ENCODE measurements at regions not wholly inside any gene's neighbourhood (a gene's known extent, or its start where the extent isn't known, plus 50 kb on each side); places are given as distances from the start of the nearest gene placed in this dataset.

DNA sequence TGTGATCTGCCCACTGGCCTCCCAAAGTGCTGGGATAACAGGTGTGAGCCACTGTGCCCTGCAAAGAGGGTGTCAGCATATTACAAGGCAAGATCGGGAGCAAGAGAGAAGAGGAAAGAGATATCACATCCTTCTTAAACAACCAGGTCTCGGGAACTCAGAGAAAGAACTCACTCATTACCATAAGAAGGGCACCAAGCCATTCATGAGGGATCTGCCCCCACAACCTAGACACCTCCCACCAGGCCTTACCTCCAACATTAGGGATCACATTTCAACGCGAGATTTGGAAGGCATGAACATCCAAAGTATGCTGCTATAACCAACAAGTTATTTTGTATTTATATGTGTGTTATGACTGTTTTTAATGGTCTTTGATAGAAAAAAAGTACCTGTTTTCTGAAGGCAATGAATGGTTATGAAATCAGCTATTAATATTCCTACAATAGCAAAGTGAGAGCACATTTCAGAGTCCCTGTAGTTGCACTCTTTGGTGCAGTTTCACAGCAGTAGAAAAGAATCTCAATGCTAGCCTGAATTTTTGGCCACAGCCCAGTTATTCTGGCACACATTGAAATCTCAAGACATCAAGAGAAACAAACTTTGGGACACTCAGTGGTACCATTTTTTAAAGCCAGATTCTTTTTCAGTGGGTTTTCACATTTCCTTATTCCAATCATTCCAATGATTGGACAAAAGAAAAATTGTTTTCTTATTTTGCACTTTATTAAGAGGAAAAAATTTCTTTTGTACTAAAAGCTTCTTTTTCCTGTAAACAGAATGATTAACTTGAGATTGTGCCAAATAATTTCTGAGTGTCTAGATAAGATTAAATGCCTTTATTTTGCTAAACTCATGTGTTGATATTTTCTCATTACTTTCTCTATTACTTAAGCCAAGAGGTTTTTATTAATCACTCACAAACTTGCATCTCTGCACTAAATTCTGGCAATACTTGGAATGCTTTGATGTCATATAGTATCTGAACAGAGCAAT, 582.6 kb upstream of the ATP2B1 start:
- no peaks in the 10 kb centered on the region for H3K27me3 ChIP-seq
- DNase-seq: no peak
- no peaks in the 10 kb centered on the region for H3K4me1 ChIP-seq
- no peak overlapping the region for H3K27ac ChIP-seq
- peaks cover 0 to 14% (median 0%) of the 10 kb centered on the region in 3 donors for H3K9me3 ChIP-seq
- no peak overlapping the region for H3K4me3 ChIP-seq
- H3K36me3 ChIP-seq: no peaks in the 10 kb centered on the region
- 91% methylated on average over 4 of the region's 4 CpGs for WGBS, 2 donors
- TF ChIP-seq, protein P1, sequence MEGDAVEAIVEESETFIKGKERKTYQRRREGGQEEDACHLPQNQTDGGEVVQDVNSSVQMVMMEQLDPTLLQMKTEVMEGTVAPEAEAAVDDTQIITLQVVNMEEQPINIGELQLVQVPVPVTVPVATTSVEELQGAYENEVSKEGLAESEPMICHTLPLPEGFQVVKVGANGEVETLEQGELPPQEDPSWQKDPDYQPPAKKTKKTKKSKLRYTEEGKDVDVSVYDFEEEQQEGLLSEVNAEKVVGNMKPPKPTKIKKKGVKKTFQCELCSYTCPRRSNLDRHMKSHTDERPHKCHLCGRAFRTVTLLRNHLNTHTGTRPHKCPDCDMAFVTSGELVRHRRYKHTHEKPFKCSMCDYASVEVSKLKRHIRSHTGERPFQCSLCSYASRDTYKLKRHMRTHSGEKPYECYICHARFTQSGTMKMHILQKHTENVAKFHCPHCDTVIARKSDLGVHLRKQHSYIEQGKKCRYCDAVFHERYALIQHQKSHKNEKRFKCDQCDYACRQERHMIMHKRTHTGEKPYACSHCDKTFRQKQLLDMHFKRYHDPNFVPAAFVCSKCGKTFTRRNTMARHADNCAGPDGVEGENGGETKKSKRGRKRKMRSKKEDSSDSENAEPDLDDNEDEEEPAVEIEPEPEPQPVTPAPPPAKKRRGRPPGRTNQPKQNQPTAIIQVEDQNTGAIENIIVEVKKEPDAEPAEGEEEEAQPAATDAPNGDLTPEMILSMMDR (IDR thresholded peaks at IDR 0.05): no peak
- intact Hi-C loops (cut with DNase I): no loop called here

DNA sequence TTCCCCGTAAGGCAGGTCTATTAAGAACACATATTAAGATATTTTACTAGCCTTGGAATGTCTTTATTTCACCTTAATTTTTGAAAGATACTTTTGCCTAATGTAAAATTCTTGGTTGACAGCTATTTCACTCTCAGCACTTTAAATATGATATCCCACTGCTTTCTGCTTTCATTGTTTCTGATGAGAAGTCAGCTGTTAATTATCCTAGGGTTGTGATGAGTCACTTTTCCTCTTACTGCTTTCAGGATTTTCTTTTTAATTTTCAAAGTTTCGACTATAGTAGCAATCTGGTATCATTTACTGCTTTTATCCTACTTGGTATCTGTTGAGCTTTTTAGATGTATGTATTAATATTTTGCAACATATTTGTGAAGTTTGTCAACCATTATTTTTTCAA, 578.9 kb upstream of the ATP2B1 start:
- Histone ChIP-seq H3K4me1 (no peaks in the 10 kb centered on the region), H3K4me3 (no peak overlapping the region), H3K27me3 (no peaks in the 10 kb centered on the region), H3K27ac (no peak overlapping the region), H3K9me3 (peaks cover 0 to 14% (median 0%) of the 10 kb centered on the region in 3 donors), H3K36me3 (no peaks in the 10 kb centered on the region)
- TF ChIP-seq, protein P1 (IDR thresholded peaks at IDR 0.05): no peak
- no peak for TF ChIP-seq POLR2A (IDR thresholded peaks at IDR 0.05)
- DNase-seq: no peak
- intact Hi-C loops (cut with DNase I): no loop called here
- 95 to 96% methylated on average over 2 of the region's 2 CpGs for WGBS, 2 donors

DNA sequence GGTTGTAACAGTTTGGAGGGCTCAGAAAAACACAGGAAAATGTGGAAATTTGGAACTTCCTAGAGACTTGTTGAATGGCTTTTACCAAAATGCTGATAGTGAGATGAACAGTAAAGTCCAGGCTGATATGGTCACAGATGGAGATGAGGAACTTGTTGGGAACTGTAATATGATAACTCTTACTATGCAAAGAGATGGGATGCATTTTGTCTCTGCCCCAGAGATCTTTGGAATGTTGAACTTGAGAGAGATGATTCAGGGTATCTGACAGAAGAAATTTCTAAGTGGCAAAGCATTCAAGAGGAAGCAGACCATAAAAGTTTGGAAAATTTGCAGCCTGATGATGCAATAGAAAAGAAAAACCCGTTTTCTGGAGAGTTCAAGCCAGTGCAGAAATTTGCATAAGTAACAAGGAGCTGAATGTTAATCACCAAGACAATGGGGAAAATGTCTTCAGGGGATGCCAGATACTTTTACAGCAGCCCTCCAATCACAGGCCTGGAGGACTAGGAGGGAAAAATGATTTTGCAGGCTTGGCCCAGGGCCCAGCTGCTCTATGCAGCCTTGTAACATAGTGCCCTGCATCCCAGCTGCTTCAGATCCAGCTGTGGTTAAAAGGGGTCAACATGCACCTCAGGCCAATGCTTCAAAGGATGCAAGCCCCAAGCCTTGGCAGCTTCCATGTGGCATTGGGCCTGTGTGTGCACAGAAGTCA, 572.7 kb upstream of the ATP2B1 start:
- intact Hi-C loops (cut with DNase I): no loop called here

DNA sequence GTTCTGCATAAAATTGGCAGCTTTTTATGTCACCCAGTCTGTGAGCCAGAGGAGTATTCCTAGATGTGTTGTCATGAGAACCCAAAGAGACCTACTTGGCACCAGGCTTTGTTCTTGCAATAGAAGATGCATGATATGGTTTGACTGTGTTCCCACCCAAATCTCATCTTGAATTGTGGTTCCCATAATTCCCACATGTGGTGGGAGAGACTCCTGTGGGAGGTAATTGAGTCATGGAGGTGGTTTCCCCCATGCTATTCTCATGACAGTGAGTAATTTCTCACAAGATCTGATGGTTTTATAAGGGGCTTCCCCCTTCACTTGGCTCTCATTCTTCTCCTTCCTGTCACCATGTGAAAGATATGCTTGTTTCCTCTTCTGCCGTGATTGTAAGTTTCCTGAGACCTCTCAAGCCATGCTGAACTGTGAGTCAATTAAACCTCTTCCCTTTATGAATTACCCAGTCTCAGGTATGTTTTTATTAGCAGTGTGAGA, 572.0 kb upstream of the ATP2B1 start:
- Histone ChIP-seq H3K27me3 (no peaks in the 10 kb centered on the region), H3K36me3 (no peaks in the 10 kb centered on the region), H3K27ac (no peak overlapping the region), H3K4me1 (no peaks in the 10 kb centered on the region), H3K9me3 (peaks cover 0 to 12% (median 9%) of the 10 kb centered on the region in 3 donors), H3K4me3 (no peak overlapping the region)
- intact Hi-C loops (cut with DNase I): no loop called here
- WGBS, 2 donors: 0 to 12% methylated on average over 1 of the region's 1 CpG
- DNase-seq: no peak
- TF ChIP-seq, protein P1 (IDR thresholded peaks at IDR 0.05): no peak
- TF ChIP-seq POLR2A (IDR thresholded peaks at IDR 0.05): no peak

More for the DNA sequence above, 572.7 kb upstream of the ATP2B1 start:
- no peaks in the 10 kb centered on the region for H3K36me3 ChIP-seq
- H3K4me3 ChIP-seq: no peak overlapping the region
- H3K27ac ChIP-seq: no peak overlapping the region
- no peak for DNase-seq
- peaks cover 0 to 12% (median 9%) of the 10 kb centered on the region in 3 donors for H3K9me3 ChIP-seq
- TF ChIP-seq POLR2A (IDR thresholded peaks at IDR 0.05): no peak
- TF ChIP-seq, protein P1 (IDR thresholded peaks at IDR 0.05): no peak
- no peaks in the 10 kb centered on the region for H3K27me3 ChIP-seq
- 52 to 57% methylated on average over 1 of the region's 1 CpG for WGBS, 2 donors
- H3K4me1 ChIP-seq: no peaks in the 10 kb centered on the region

DNA sequence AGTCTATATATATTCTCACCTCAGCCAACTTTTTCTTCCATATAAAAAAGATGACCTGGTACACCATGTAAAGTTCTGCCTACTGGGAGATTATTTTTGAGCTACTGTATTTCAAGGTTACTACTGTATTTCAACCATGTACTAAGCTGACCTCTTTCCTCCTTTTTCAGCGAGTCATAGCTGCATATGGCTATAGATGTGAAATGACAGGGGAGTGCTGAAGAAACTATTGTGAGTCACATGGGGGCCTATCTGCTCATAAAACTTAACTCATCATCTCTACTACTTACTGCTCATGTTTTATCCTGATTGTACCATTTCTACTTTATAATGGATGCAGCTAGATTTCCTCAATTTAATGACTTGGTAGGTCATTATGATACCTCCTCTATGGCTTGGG, 571.4 kb upstream of the ATP2B1 start:
- no peak overlapping the region for H3K4me3 ChIP-seq
- 67 to 75% methylated on average over 1 of the region's 1 CpG for WGBS, 2 donors
- DNase-seq: no peak
- intact Hi-C loops (cut with DNase I): no loop called here
- H3K36me3 ChIP-seq: no peaks in the 10 kb centered on the region
- H3K4me1 ChIP-seq: no peaks in the 10 kb centered on the region
- no peaks in the 10 kb centered on the region for H3K27me3 ChIP-seq
- H3K9me3 ChIP-seq: peaks cover 0 to 12% (median 9%) of the 10 kb centered on the region in 3 donors
- no peak overlapping the region for H3K27ac ChIP-seq
- TF ChIP-seq, protein P1 (IDR thresholded peaks at IDR 0.05): no peak
- no peak for TF ChIP-seq POLR2A (IDR thresholded peaks at IDR 0.05)
